Stimulated activated CD4-positive, alpha-beta T cell treated with anti-CD3 and anti-CD28 coated beads, TNF-alpha, amount 100 ng/mL, for 4 hours (primary cell): ENCODE measurements at regions not wholly inside any gene's neighbourhood (a gene's known extent, or its start where the extent isn't known, plus 50 kb on each side); places are given as distances from the start of the nearest gene placed in this dataset.

ENCODE experiments used
- DNase-seq, 3 experiments: peaks; one replicate each; pipeline ENCODE4 v3.0.0-alpha.2; 2020; ENCODE audit warnings: low read depth in 3 of 3

DNA sequence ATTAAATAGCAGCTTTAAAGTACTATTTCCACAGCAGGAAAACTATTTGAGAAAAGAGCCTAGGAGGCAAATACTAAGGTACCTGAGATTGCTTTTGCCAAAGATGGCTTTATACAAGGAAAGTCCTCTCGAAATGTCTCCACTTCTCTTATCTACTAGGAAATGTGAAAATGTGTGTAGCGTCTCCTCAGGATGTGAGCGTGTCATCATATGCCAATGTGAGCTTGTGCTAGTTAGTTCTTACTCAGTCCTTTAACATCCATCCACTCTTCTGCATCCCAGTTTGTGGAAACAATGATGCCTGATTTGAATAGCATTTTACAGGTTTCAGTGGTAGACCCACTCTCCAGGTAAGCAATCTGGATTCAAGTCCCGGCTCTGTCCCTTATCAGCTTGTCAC, 421.0 kb downstream of the DYNC2H1 start:
- no peak for DNase-seq

DNA sequence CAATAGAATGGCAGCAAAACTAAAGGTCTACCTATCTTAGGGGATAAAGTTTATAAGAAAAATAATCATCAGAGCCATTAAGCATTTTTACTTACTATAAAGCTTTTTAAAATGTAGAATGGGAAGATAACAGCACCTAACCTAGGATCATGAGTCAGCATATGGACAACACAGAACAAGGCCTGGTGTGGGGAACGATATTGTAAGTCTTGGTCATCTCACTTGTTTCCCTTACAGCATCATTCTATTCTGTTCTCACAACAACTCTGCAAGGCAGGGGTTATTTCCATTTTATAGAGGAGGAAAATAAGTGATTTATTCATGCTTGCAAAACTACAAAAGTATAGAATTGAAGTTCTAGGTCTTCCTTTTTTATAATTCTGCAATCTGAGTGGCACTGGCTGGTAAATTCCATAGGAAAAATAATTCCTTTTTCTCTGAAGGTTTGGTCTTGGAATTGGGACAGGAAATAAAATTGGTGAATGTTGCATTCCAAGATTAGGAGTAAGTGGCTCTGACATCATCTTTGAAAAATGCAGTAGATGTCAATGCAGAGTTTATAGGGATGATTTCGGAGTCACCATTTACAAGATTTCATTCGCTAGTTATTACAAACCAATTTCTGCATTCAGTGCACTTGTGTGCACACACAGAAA, 423.0 kb downstream of the DYNC2H1 start:
- no peak for DNase-seq

DNA sequence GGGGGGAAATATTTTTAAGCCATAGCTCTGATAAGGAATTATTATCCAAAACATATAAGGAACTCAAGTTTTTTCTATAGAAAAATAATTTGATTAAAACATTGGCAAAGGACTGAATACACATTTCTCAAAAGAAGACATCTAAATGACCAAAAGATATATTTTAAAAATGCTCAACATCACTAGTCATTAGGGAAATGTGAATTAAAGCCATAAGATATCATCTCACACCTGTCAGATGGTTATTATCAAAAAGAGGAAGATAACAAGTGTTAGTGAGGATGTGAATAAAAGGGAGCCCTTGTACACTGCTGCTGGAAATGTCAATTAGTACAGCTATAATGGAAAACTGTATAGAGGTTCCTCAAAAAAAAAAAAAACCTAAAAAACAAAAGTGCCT, 425.0 kb downstream of the DYNC2H1 start:
- DNase-seq, result no peak

DNA sequence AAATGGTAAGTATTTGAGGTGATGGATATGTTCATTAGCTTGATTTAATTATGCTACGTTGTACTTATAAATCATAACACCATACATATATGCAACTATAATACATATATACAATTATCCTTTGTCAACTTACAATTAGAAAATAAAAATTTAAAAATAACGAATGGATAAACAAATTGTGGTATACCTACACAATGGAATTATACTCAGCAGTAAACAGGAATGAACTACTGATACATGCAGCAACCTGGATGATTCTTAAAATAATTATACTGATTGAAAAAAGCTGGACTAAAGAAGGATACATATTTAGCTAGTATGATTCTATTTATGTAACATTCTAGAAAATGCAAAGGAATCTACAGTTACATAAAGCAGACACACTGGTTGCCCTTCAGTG, 425.7 kb downstream of the DYNC2H1 start:
- no peak for DNase-seq

DNA sequence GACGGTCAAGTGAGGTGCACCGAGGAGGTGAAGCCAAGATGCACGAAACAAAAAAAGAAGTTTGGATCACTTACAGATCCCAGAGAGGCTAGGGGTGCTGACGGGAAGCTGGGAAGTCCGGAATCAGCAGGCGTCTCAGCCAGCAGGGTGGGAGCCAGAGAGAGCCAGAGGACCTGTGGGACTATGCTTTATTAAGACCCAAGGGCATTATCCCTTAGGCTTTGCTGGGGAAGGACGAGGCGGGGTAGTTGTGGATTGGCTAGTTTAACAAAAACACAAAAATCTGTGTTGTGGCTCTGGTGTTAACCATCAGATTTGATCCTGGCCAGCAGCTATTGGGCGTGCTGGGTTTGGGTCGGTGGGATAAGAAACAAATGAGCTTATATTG, 427.1 kb downstream of the DYNC2H1 start:
- DNase-seq, result no peak

DNA sequence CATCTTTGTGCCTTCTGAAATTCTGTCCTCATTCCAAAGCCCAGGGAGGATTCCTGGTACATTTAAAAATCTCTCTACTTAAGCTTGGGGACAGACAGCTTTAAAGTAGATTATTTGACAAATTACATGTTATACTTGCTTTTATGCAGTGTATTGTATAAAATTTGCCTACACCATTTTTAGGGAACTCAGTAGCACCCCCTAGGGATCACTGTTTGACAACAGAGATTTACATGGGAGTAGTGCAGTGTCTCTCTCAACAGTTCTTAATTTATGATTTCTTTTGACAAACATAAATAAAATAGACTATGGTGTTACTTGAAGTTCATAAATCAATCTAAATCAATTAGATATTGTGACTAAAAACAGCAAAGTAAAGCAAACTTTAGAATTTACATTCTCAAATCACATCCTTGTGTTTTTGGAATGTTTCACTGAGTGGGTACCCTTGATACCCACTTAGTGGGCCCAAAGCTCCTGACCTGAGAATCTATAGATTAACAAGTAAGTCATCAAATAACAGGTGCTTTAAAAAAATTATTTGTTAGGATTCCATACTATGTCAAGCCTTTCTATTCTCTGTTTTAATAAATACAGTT, 428.8 kb downstream of the DYNC2H1 start:
- no peak for DNase-seq

DNA sequence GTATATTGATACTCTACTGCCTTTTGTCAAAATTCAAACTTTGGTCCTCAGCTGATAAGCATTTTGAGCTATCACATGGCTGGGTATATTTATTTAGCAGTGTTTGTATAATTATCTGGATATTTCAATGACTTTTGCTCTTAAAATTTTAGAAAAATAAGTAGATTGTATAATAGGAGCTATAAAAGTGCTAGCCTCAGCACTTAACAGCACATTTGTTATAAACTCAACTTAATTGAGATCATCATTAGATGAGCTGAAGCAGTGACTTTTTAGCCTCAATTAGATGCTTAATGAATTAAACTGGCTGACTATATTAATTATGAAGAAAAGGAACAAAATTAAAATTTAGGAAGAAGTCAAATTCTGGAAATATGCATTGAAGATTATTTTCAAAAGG, 429.9 kb downstream of the DYNC2H1 start:
- no peak for DNase-seq

DNA sequence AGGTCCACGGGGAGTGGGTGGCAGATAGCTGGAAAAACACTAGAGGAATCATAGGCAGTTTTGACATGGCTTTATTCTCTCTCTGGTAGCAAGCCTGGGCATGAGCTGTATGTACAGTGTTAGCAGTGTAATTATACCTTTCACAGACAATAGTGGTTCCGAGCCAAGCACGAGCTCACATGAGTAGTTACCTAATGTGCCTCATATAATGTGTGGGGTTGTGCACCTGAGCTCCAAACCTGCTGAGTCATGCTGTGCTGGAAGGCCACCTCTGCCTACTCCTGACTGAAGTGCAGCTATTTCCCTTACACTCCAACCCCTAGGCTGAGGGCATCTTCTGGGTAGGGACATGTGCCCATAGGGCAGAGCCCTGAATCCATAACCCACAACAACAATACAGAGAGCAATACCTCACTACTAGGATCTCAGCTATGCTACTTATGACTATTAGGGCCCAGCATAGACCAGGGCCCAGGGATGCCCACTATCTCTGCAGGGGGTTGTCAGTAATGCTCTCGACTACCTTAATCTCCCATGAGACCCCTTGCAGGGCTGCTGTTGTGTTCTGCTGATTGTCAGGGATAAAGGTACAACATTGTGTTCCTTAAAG, 432.1 kb downstream of the DYNC2H1 start:
- no peak for DNase-seq

DNA sequence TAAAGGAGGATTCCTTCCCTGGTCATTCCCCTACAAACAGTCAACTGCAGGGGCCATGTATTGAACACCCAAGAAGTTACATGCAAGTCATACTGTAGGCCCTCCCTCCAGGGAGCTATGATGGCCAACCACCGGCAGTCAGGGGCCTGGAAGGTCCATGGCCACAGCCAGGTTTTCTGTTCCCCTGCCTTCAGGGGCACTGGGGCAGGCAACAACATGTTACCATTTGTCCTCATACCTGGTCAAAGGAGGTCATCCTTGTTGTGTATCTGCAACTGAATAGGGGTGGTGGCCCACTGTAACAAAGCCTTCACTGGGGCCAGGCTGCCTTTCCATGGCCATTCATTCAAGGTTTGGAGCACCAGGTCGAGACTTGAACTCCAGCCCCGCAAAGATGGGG, 433.6 kb downstream of the DYNC2H1 start:
- no peak for DNase-seq

DNA sequence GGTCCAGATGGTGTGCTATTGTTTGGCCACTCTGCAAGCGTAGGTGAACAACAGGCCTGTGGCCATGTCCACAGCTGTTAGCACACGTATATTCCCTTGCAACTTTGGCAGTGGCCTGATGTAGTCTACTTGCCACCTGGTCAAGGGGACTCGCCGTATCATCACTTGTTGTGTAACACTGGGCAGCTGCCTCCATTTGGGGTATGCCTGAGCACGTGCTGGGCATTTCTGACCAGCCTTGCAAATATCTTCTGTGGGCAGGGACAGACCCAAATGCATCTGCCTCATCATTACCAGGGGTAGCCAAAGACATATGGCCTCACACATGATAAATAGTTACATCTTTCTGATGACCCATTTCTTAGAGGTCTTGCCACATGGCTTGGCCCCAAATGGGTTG, 434.2 kb downstream of the DYNC2H1 start:
- DNase-seq, result no peak

DNA sequence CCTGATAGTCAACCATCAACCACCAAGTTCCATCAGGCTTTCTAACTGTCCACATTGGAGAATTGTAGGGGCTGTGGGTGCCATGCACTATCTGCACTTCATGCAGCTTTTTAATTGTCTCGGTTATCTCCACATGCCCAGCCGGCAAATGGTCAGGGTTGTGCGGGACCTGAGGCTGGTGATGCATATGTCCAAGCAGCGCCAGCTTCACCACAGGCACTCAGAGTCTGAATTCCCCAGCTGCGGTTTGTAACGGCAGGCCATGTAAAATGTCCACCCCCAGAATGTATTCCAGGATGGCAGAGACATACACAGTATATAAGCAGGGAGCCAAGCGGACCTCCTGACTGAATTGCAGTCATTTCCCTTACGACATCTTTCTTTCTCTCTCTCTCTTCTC, 435.6 kb downstream of the DYNC2H1 start:
- DNase-seq, result no peak

DNA sequence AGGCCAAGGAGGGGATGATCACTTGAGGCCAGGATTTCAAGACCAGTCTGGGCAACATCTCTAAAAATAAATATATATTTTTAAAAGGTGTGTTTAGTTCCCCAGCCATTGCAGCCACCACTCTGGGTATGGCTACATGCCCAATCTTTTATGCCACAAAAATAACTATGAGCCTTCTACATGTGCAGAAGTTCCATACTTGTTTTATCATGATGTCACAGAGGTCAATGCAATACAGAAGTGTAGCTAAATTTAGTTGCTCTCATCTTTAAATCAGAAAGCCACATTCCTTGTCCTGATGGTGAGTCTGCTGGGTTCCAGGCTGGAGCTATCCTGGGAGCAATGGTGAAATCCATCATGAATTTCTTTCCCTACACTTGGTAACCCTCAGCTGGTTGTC, 436.3 kb downstream of the DYNC2H1 start:
- no peak for DNase-seq

DNA sequence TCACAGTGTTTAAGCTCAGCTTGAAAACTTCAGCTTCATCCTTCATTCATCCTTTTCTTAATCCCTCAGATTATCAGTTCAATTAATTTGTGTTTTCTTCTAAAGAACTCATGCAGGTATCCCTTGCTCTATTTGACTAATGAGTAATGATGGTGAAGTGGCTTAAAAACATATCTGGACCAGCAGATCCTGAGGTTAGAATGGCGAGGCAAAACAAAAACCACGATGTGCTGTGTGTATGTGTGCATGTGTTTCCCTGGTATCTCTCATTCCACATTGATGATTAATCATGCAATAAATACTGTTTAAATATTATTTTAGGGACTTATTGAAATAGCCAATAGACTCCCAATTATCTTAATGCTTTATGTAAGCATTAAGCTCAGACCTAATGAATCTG, 437.0 kb downstream of the DYNC2H1 start:
- DNase-seq, result no peak

DNA sequence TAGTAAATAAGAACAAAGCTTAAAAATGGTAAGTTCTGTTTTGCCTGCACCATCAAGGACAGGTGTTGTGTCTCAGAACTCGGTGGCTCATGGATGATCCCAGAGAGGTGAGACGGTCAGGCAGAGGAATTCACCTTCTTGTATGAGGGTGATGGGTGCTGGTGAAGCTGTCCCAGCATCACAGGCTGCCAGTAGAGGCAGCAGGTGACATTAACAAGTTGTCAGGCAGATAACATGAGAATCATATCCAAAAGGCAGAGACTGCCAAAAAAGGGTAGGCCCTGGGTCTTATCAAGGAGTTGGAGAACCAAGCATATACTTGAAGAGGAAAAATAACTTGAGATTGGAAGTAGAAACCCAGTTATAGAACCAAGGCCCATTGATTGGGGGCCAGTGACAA, 437.8 kb downstream of the DYNC2H1 start:
- DNase-seq, result no peak

DNA sequence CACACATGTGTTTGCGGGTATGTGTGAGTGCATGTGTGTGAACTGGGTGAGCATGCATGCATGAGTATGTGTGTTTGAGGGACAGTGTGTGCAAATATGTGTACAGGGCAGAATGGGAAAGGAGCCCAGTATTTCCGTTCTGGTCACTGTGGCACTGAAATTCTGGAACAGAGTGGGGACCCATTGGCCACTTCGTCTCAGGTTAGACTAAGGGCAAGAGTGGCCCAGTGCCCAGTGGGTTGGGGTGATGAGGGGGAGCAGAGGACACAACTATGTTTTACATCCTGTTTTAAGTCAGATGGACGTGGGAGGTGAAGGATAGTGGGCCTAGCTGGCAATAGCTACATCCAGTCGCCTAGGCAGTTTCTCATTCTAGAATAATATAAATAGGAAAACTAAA, 438.5 kb downstream of the DYNC2H1 start:
- DNase-seq, result no peak

DNA sequence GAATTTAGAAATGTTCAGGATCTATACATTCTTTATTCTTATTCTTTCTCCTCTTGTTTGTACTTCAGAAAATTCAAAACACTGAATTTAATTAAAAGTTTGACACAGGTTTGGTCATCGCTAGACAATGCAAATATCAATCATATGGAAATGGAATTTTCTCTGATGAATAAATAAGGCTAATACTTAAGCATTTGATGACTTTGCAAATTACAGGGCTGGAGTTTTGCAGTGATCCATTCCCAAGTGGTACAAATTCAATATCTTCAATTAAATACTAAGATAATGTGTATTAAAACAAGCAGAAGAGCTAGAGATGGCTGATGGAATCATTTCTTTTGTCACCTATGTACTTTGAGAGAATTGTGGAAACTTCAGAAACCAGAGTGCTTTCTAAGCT, 439.6 kb downstream of the DYNC2H1 start:
- no peak for DNase-seq

DNA sequence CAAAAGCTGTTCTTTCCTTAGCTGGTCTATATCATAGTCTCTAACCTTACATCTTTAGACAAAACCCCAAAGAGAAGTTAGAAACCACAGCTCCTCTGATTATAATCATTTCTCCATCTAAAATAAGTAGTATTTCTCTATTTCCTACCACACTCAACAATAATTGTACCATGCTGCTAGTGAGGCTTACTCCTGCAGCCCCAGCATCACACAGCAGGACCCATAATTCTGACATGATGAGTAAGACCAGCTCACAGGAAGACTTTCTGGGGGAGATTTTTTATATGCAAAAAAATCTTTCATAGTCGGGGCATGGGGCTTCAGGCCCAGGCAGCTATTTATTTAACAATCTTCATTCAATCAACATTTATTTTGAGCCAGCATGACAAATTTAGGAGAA, 441.6 kb downstream of the DYNC2H1 start:
- DNase-seq, result no peak

DNA sequence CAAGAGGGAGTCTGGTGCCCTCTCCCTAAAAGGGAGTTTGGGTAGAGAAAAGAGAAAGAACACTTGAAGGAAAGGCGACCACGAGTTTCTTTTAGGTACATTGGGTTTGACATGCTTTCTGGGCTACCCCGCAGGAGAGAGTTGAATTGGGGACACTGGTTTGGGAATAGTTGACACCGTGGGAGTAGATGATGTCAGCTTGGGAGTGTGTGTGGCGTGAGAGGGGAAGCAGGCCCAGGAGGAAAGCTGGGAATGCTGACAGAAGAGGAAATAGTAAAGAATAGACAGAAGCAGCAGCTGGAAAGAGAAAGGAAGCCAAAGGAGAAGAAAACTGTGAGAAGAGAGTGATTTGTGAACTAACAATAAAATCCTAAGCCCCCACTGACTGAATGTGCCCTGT, 442.9 kb downstream of the DYNC2H1 start:
- DNase-seq, result no peak

DNA sequence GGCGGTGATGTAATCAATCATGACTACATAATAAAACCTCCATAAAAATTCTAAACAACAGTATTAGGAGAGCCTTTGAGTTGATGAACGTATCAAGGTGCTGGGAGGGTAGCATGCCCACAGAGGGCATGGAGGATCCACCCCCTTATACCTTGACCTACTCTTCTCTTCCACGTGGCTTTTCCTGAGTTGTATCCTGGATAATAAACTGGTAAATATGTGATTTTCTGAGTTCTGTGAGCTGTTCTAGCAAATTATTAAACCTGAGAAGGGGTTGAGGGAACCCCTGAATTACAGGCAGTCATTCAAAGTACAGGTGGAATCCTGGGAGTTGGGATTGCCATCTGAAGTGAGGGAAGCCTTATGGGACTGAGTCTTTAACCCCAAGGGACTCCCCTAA, 446.9 kb downstream of the DYNC2H1 start:
- DNase-seq, result no peak

DNA sequence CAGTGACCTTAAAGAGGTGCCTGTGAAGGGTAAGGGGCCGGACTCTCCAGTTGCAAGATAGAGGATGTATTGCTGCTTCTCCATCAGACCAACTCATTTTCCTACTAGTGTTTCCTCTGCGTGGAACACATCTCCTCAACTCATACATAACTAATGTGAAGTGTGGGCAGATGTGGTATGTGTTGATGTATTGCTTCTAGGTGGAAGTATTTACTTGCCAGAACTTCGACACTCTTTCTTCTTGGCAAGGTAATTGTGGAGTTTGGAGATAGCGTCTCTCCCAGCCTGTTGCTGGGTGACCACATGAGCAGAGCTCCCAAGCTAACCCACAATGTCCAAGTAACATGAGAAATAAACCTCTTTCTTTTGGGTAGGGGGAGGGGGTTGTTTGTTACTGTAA, 456.9 kb downstream of the DYNC2H1 start:
- DNase-seq, result no peak

DNA sequence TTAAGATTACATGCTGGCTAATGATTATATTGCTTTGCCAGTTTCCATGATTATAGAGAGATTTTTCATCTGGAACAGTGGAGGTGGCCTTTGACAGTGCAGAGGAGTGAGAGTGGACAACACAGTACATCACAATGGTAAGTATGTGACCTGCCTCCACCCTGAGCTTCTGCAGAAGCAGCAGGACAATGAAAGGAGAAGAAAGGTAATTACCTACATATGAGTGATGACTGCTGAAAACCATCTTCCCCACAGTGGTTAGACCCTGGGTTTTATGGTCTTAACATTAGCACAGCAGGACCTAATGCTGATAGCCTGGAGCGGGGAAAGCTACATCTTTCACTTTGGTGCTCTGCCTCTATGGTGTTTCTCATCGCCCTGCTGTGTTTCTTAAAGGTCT, 454.7 kb upstream of the DDI1 start:
- DNase-seq, result no peak

DNA sequence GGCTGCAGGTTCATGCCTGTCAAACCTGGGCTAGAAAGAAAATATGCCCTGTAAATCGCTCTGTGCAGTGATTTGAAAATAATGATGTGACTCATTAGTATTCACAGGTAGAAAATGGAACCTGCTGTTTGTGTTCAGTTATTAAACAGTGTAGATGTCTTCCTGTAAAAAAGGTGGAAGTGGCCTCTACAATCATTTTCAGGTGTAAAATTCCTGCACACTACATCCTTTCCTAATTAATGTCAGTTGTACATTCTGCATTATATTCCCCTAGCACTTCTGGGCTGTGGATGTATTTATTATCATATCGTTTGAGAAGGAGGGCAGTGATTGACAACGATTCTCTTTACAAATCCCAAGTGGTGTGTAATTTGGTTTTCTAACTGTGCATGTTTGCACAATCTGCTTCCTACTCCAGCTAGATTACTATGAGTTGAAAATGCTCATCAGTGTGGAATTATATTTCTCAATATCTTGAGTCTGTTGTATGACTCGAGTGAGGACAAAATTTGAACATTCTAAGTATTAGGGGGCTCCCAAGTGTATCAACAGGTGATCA, 454.0 kb upstream of the DDI1 start:
- no peak for DNase-seq

DNA sequence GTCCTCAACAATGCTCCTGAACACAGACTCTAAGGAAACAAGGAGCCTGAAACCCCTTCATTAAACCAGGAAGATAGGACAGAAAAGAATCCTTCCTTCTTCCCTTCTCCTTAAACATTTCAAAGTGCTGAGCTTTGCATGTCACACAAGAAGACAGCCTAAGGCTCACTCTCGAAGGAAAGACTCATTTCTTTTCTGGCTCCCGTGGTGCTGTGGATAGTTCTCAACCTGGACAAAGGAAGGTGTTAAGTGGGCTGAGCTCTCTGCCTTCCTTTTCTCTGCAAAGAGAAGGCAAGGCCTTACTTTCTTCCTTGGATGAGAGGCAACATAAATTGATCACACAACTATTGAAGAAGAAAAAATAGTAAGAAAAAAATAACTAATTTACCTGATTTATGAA, 452.4 kb upstream of the DDI1 start:
- DNase-seq, result no peak
